IMR-90 (cell line): ENCODE measurements at regions not wholly inside any gene's neighbourhood (a gene's known extent, or its start where the extent isn't known, plus 50 kb on each side); places are given as distances from the start of the nearest gene placed in this dataset.

Experiments used
- ATAC-seq: fragments of 200-7000 bp; cut with Tn5 transposase; 2 replicates; pipeline ENCODE4 v1.9.1; 2020; ENCODE audit warnings: low read depth, mild to moderate bottlenecking, moderate library complexity
- BruUV-seq: library from RNA; stranded (reverse); fragments of 400-500 nt; replicated peaks from 2 replicates; lab custom pipeline; 2021; lab: Mats Ljungman, UMichigan
- CTCF ChIA-PET: fragments of 300-600 bp; formaldehyde crosslinking; extraction: SDS; loops from one replicate; lab custom pipeline; 2021; ENCODE audit warnings: antibody characterized with exemption; lab: Yijun Ruan, JAX
- POLR2A ChIA-PET: fragments of 300-600 bp; sonication (Branson Sonifier 250); formaldehyde crosslinking; loops from one replicate; lab custom pipeline; 2022; ENCODE audit warnings: antibody characterized with exemption; ENCODE audit not compliant: unreplicated experiment; lab: Charles Lee
- DNase-seq: peaks from one replicate; pipeline ENCODE4 v3.0.0; 2013
- H2AFZ ChIP-seq: replicated peaks from 2 replicates; pipeline ENCODE3; 2013; ENCODE audit warnings: low read length, mild to moderate bottlenecking; ENCODE audit not compliant: poor library complexity
- H2AK5ac ChIP-seq: 2 replicates; pipeline ENCODE4 v1.6.1; 2013; ENCODE audit warnings: low read depth, low read length, inconsistent platforms
- H2AK9ac ChIP-seq: replicated peaks from 2 replicates; pipeline ENCODE3; 2013; ENCODE audit warnings: mild to moderate bottlenecking, low read depth, low read length, moderate library complexity; ENCODE audit not compliant: poor library complexity
- H2BK120ac ChIP-seq: 2 replicates; pipeline ENCODE4 v1.6.1; 2013; ENCODE audit warnings: low read depth, low read length, inconsistent platforms
- H2BK15ac ChIP-seq: 3 replicates; pipeline ENCODE4 v1.6.1; 2013; ENCODE audit warnings: low read depth, low read length, inconsistent platforms
- H2BK20ac ChIP-seq: 2 replicates; pipeline ENCODE4 v1.6.1; 2013; ENCODE audit warnings: low read depth, mild to moderate bottlenecking, inconsistent platforms, low read length, moderate library complexity
- H2BK5ac ChIP-seq: 2 replicates; pipeline ENCODE4 v1.6.1; 2013; ENCODE audit warnings: mild to moderate bottlenecking, low read depth, low read length, inconsistent platforms; ENCODE audit not compliant: poor library complexity, severe bottlenecking
- H3K14ac ChIP-seq: replicated peaks from 2 replicates; pipeline ENCODE4 v1.6.1; 2013; ENCODE audit warnings: low read depth, low read length, inconsistent platforms
- H3K18ac ChIP-seq: 2 replicates; pipeline ENCODE4 v1.6.1; 2013; ENCODE audit warnings: low read depth, low read length, control low read depth
- H3K23ac ChIP-seq: 2 replicates; pipeline ENCODE4 v1.6.1; 2013; ENCODE audit warnings: low read depth, low read length, inconsistent platforms
- H3K27ac ChIP-seq: 2 replicates; pipeline ENCODE4 v1.5.1; 2013; ENCODE audit warnings: mild to moderate bottlenecking, control low read depth, low read length; ENCODE audit not compliant: insufficient read depth
- H3K27me3 ChIP-seq: 2 replicates; pipeline ENCODE4 v1.6.1; 2013; ENCODE audit warnings: low read length; ENCODE audit not compliant: control insufficient read depth, insufficient read depth
- H3K36me3 ChIP-seq: 2 replicates; pipeline ENCODE4 v1.6.1; 2013; ENCODE audit warnings: low read length, mixed read lengths; ENCODE audit not compliant: control insufficient read depth, insufficient read depth
- H3K4ac ChIP-seq: 2 replicates; pipeline ENCODE4 v1.6.1; 2013; ENCODE audit warnings: low read depth, low read length, inconsistent platforms
- H3K4me1 ChIP-seq: 2 replicates; pipeline ENCODE4 v1.6.1; 2013; ENCODE audit warnings: low read length, mixed read lengths; ENCODE audit not compliant: control insufficient read depth, insufficient read depth
- H3K4me2 ChIP-seq: 2 replicates; pipeline ENCODE4 v1.6.1; 2013; ENCODE audit warnings: low read depth, mild to moderate bottlenecking, control low read depth, low read length, moderate library complexity
- H3K4me3 ChIP-seq: 2 replicates; pipeline ENCODE4 v1.5.1; 2013; ENCODE audit warnings: low read depth, mild to moderate bottlenecking, control low read depth, low read length, moderate library complexity; ENCODE audit not compliant: insufficient read depth
- H3K56ac ChIP-seq: 2 replicates; pipeline ENCODE4 v1.6.1; 2013; ENCODE audit warnings: low read length, inconsistent platforms; ENCODE audit not compliant: insufficient read depth; ENCODE audit errors: extremely low read depth
- H3K79me1 ChIP-seq, 2 experiments: 2 replicates each; pipeline ENCODE4 v1.6.1; 2013; ENCODE audit warnings: low read length in 2 of 2, inconsistent platforms in 1 of 2, low read depth in 1 of 2
- H3K9ac ChIP-seq: 2 replicates; pipeline ENCODE4 v1.6.1; 2013; ENCODE audit warnings: low read depth, low read length, control low read depth
- H3K9me1 ChIP-seq: 2 replicates; pipeline ENCODE4 v1.6.1; 2013; ENCODE audit warnings: low read length, inconsistent platforms; ENCODE audit not compliant: insufficient read depth
- H3K9me3 ChIP-seq: 2 replicates; pipeline ENCODE4 v1.6.1; 2013; ENCODE audit warnings: low read length; ENCODE audit not compliant: control insufficient read depth, insufficient read depth
- H4K20me1 ChIP-seq: 2 replicates; pipeline ENCODE4 v1.6.1; 2013; ENCODE audit warnings: low read length, inconsistent platforms; ENCODE audit not compliant: insufficient read depth
- H4K5ac ChIP-seq: 2 replicates; pipeline ENCODE4 v1.6.1; 2013; ENCODE audit warnings: mild to moderate bottlenecking, low read depth, low read length, control low read depth
- H4K8ac ChIP-seq, 2 experiments: 2 replicates each; pipeline ENCODE4 v1.6.1; 2013; ENCODE audit warnings: low read depth in 2 of 2, low read length in 2 of 2, control low read depth in 1 of 2, inconsistent platforms in 1 of 2
- H4K91ac ChIP-seq: 2 replicates; pipeline ENCODE4 v1.6.1; 2013; ENCODE audit warnings: low read depth, low read length, inconsistent platforms; ENCODE audit not compliant: insufficient read depth
- BHLHE40 ChIP-seq: fragments of 150-350 bp; IDR thresholded peaks from 2 replicates; pipeline ENCODE4 v1.6.1; 2016; ENCODE audit warnings: mild to moderate bottlenecking, low read depth, low read length
- MAZ ChIP-seq: IDR thresholded peaks from 2 replicates; pipeline ENCODE4 v1.6.1; 2012; ENCODE audit warnings: low read depth, mild to moderate bottlenecking, low read length, improper control_type of control experiment, moderate library complexity, borderline replicate concordance
- SMC3 ChIP-seq: fragments of 150-350 bp; IDR thresholded peaks from 2 replicates; pipeline ENCODE4 v1.6.1; 2016; ENCODE audit warnings: low read depth, mild to moderate bottlenecking, antibody characterized with exemption, low read length, moderate library complexity
- WGBS, 2 experiments: methylation state at CpG; one replicate each; pipeline versions ENCODE4 v1.1.5 to v1.1.7; 2013; ENCODE audit warnings: missing lambda C conversion rate in 2 of 2; ENCODE audit not compliant: insufficient read length in 1 of 2; ENCODE audit errors: extremely low coverage in 2 of 2; 5-methylcytosine and 5-hydroxymethylcytosine counted together
- dilution Hi-C: fragments of 300-500 bp; cut with HindIII; formaldehyde crosslinking; loops from one replicate; pipeline ENCODE4 v1.14.3; 2018; ENCODE audit warnings: low sequenced_read_pairs; ENCODE audit not compliant: unreplicated experiment
- in situ Hi-C: fragments of 300-500 bp; cut with MboI; formaldehyde crosslinking; loops from 3 replicates; pipeline ENCODE4 v1.14.3; 2019; ENCODE audit warnings: low sequenced_read_pairs, inconsistent platforms, mixed read lengths
- intact Hi-C: fragments of 100-400 bp; cut with micrococcal nuclease; formaldehyde crosslinking; loops from 2 replicates; pipeline ENCODE4 v1.10.0; 2022

- H3K18ac ChIP-seq: no peak overlapping the region
- H2AK5ac ChIP-seq: no peak overlapping the region
- H2AFZ ChIP-seq: no peak overlapping the region
- no peak overlapping the region for H2BK120ac ChIP-seq
- 33% methylated on average over 1 of the region's 1 CpG; no CpG with 5 or more reads in 1 of the 2 experiments for WGBS, 2 experiments
- H3K27me3 ChIP-seq: no peaks in the 10 kb centered on the region
- no peaks in the 10 kb centered on the region for H3K4me1 ChIP-seq
- no peaks in the 10 kb centered on the region for H3K79me1 ChIP-seq
- H3K9me3 ChIP-seq: peaks cover 7% of the 10 kb centered on the region; the same call in 1 of the 2 replicates
- no peak overlapping the region for H3K4ac ChIP-seq
- in situ Hi-C loops (no loop called here), dilution Hi-C loops (no loop called here), intact Hi-C loops (no loop called here)
- ChIA-PET CTCF (no interaction called here), POLR2A (no interaction called here)
- no peak overlapping the region for H2AK9ac ChIP-seq
- no peak overlapping the region for H4K8ac ChIP-seq
- H3K4me2 ChIP-seq: no peak overlapping the region
- H2BK15ac ChIP-seq: no peak overlapping the region
- H2BK20ac ChIP-seq: no peak overlapping the region
- no peaks in the 10 kb centered on the region for H3K9me1 ChIP-seq
- no peak overlapping the region for H3K9ac ChIP-seq
- no peak for ATAC-seq
- no peak overlapping the region for H3K27ac ChIP-seq
- no peak for DNase-seq
- no peak overlapping the region for H4K91ac ChIP-seq
- H4K20me1 ChIP-seq: no peaks in the 10 kb centered on the region
- BruUV-seq: no TSS peak
- TF ChIP-seq MAZ: no peak
- no peak for TF ChIP-seq SMC3
- TF ChIP-seq BHLHE40: no peak
- H3K36me3 ChIP-seq: no peaks in the 10 kb centered on the region
- no peak overlapping the region for H3K56ac ChIP-seq
- no peak overlapping the region for H2BK5ac ChIP-seq
- no peak overlapping the region for H4K5ac ChIP-seq
- H3K23ac ChIP-seq: no peak overlapping the region
- H3K14ac ChIP-seq: no peak overlapping the region
- H3K4me3 ChIP-seq: no peak overlapping the region
Observed at GRCh38 chr1:208942394-208943130, 641.0 kb upstream of the CAMK1G start.
